A673 (cell line): ENCODE measurements at regions not wholly inside any gene's neighbourhood (a gene's known extent, or its start where the extent isn't known, plus 50 kb on each side); places are given as distances from the start of the nearest gene placed in this dataset.

Experiments
- BruUV-seq: library from RNA; stranded (reverse); fragments of 400-500 nt; replicated peaks from 2 replicates; lab custom pipeline; 2021; lab: Mats Ljungman, UMichigan
- CTCF ChIA-PET: fragments of 300-600 bp; sonication (Branson Sonifier 250); formaldehyde crosslinking; loops from one replicate; lab custom pipeline; 2022; ENCODE audit warnings: antibody characterized with exemption; lab: Charles Lee
- POLR2A ChIA-PET: fragments of 300-600 bp; sonication (Branson Sonifier 250); formaldehyde crosslinking; loops from one replicate; lab custom pipeline; 2022; ENCODE audit warnings: antibody characterized with exemption; ENCODE audit not compliant: low non-redundant PET; lab: Charles Lee
- DNase-seq: peaks from one replicate; pipeline ENCODE4 v3.0.0-alpha.2; 2015; ENCODE audit warnings: low spot score
- H3K27ac ChIP-seq: fragments of 200-600 bp; sonication (generic); 2 replicates; pipeline ENCODE4 v1.5.1; 2016; ENCODE audit warnings: mixed run types, low read depth, mild to moderate bottlenecking, mixed read lengths, antibody characterized with exemption, low read length; ENCODE audit not compliant: poor library complexity, severe bottlenecking
- H3K27me3 ChIP-seq: fragments of 200-600 bp; sonication (generic); replicated peaks from 2 replicates; pipeline ENCODE4 v1.6.1; 2017; ENCODE audit warnings: mixed run types, low read depth, mild to moderate bottlenecking, mixed read lengths, antibody characterized with exemption, low read length; ENCODE audit not compliant: insufficient read depth, poor library complexity
- H3K36me3 ChIP-seq: fragments of 200-600 bp; sonication (generic); 2 replicates; pipeline ENCODE4 v1.6.1; 2016; ENCODE audit warnings: mixed run types, mild to moderate bottlenecking, mixed read lengths, antibody characterized with exemption, low read length; ENCODE audit not compliant: insufficient read depth, poor library complexity, severe bottlenecking
- H3K4me1 ChIP-seq: fragments of 200-600 bp; sonication (generic); 2 replicates; pipeline ENCODE4 v1.6.1; 2017; ENCODE audit warnings: mixed run types, mild to moderate bottlenecking, mixed read lengths, antibody characterized with exemption, low read length; ENCODE audit not compliant: insufficient read depth, poor library complexity, severe bottlenecking
- H3K4me3 ChIP-seq: fragments of 200-600 bp; sonication (generic); 2 replicates; pipeline ENCODE4 v1.5.1; 2016; ENCODE audit warnings: low read depth, mixed run types, mild to moderate bottlenecking, mixed read lengths, low read length; ENCODE audit not compliant: poor library complexity, severe bottlenecking
- H3K9me3 ChIP-seq: fragments of 200-600 bp; sonication (generic); 2 replicates; pipeline ENCODE4 v1.6.1; 2016; ENCODE audit warnings: mixed run types, low read depth, mild to moderate bottlenecking, mixed read lengths, antibody characterized with exemption, low read length; ENCODE audit not compliant: poor library complexity, severe bottlenecking
- EZH2 ChIP-seq: fragments of 200-600 bp; sonication (generic); IDR thresholded peaks from 2 replicates; pipeline ENCODE4 v1.6.1; 2017; ENCODE audit warnings: borderline replicate concordance, low read depth, mild to moderate bottlenecking, mixed read lengths, antibody characterized with exemption, low read length; ENCODE audit not compliant: poor library complexity, severe bottlenecking
- intact Hi-C: fragments of 100-400 bp; cut with micrococcal nuclease; formaldehyde crosslinking; loops from one replicate; pipeline ENCODE4 v1.10.0; 2022; ENCODE audit not compliant: unreplicated experiment
- TF ChIP-seq, protein P1 (sequence below): fragments of 300-800, 200-600 bp; sonication (generic); conservative IDR thresholded peaks from 2 replicates; pipeline ENCODE4 v1.5.1; 2017; ENCODE audit warnings: low read depth, mild to moderate bottlenecking, antibody characterized with exemption, low read length, moderate library complexity, mixed read lengths

DNA sequence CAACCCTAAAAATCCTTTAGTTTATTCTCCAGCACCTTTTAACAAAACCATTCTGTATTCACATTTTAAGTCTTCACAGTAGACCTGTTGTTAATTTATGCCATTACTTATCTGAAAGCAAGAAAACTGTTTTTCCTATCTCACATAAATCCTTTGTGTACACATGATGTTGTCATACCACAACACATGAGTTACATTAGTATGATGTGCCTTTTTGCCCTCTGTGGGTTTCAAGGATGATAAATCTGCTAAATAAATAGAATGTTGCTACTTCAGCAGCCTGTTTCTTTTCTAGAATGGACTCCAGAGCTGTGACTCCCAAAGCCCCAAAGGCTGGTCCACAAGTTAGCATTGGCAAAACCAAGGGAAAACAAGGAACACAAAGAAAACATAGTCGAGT lies 151.6 kb downstream of the SERPINI1 start:
- H3K27ac ChIP-seq = no peak overlapping the region
- H3K4me3 ChIP-seq = no peak overlapping the region
- no peaks in the 10 kb centered on the region for H3K36me3 ChIP-seq
- intact Hi-C loops = no loop called here
- H3K27me3 ChIP-seq = no peaks in the 10 kb centered on the region
- no peak for DNase-seq
- no TSS peak for BruUV-seq
- H3K9me3 ChIP-seq = no peaks in the 10 kb centered on the region
- H3K4me1 ChIP-seq = no peaks in the 10 kb centered on the region
- POLR2A ChIA-PET = no interaction called here
- TF ChIP-seq, protein P1, sequence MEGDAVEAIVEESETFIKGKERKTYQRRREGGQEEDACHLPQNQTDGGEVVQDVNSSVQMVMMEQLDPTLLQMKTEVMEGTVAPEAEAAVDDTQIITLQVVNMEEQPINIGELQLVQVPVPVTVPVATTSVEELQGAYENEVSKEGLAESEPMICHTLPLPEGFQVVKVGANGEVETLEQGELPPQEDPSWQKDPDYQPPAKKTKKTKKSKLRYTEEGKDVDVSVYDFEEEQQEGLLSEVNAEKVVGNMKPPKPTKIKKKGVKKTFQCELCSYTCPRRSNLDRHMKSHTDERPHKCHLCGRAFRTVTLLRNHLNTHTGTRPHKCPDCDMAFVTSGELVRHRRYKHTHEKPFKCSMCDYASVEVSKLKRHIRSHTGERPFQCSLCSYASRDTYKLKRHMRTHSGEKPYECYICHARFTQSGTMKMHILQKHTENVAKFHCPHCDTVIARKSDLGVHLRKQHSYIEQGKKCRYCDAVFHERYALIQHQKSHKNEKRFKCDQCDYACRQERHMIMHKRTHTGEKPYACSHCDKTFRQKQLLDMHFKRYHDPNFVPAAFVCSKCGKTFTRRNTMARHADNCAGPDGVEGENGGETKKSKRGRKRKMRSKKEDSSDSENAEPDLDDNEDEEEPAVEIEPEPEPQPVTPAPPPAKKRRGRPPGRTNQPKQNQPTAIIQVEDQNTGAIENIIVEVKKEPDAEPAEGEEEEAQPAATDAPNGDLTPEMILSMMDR = no peak
- no peak for TF ChIP-seq EZH2
- CTCF ChIA-PET = no interaction called here

DNA sequence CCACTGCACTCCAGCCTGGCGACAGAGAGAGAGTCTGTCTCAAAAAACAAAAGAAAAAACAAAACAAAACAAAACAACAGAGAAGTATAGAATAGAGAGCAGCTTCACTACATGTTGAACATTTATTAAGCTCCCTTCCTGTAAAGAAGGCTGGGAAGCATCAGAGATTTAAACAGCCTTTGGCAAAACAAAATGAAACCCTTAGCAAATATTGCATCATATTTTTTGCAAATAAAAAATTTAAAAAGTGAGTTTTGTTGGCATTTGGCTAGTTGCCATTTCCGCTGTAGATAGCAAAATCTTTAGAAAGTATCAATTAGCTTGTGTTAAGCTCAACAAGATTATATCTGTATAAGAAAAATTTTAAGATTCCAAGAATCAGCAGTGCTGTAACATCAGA lies 151.2 kb downstream of the SERPINI1 start:
- DNase-seq = no peak
- Histone ChIP-seq H3K27ac (no peak overlapping the region), H3K9me3 (no peaks in the 10 kb centered on the region), H3K27me3 (no peaks in the 10 kb centered on the region), H3K4me3 (no peak overlapping the region), H3K4me1 (no peaks in the 10 kb centered on the region), H3K36me3 (no peaks in the 10 kb centered on the region)
- TF ChIP-seq, protein P1 = no peak
- TF ChIP-seq EZH2 = no peak
- BruUV-seq = no TSS peak
- CTCF ChIA-PET = no interaction called here
- POLR2A ChIA-PET = no interaction called here
- intact Hi-C loops = no loop called here

DNA sequence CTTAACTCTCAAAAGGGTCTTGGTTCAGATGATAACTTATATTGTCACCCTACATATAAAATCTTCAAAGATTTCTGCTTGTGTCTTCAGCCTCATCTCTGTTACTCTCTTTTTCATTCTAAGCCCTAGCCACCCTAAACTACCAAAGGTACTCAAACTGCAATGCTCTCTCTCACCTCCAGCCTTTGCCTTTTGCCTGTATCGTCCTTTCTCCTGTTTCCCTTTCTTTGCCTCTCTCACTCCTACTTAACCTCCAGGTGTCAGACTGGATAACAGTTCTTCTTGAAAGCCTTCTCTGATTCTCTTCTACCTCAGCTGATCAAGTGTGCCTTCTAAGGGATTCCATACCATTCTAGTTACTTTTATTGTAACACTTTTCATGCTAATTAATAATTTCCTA lies 149.8 kb downstream of the SERPINI1 start:
- Histone ChIP-seq H3K36me3 (no peaks in the 10 kb centered on the region), H3K4me1 (no peaks in the 10 kb centered on the region), H3K4me3 (no peak overlapping the region), H3K9me3 (no peaks in the 10 kb centered on the region), H3K27ac (no peak overlapping the region), H3K27me3 (no peaks in the 10 kb centered on the region)
- CTCF ChIA-PET = no interaction called here
- TF ChIP-seq EZH2 = no peak
- TF ChIP-seq, protein P1 = no peak
- no TSS peak for BruUV-seq
- POLR2A ChIA-PET = no interaction called here
- intact Hi-C loops = no loop called here
- no peak for DNase-seq
